H1 (cell line): ENCODE measurements at regions not wholly inside any gene's neighbourhood (a gene's known extent, or its start where the extent isn't known, plus 50 kb on each side); places are given as distances from the start of the nearest gene placed in this dataset.

Experiments used
- CTCF ChIA-PET: fragments of 300-600 bp; sonication (Branson Sonifier 250); formaldehyde crosslinking; loops from one replicate; lab custom pipeline; 2021; ENCODE audit not compliant: partially characterized antibody; lab: Charles Lee
- POLR2A ChIA-PET: fragments of 300-600 bp; sonication (Branson Sonifier 250); formaldehyde crosslinking; loops from one replicate; lab custom pipeline; 2021; ENCODE audit warnings: inconsistent platforms; ENCODE audit not compliant: partially characterized antibody; lab: Charles Lee
- DNase-seq, 2 experiments: peaks; one replicate each; pipeline versions ENCODE4 v3.0.0 to v3.0.0-alpha.2; 2010 to 2022; ENCODE audit warnings: low spot score in 2 of 2, low read depth in 1 of 2, mixed read lengths in 1 of 2
- FAIRE-seq: peaks from 2 replicates; lab custom pipeline; 2011; peaks lifted over from hg19 to GRCh38; lab: Jason Lieb, UNC
- H2AFZ ChIP-seq: 2 replicates; pipeline ENCODE4 v1.8.1; 2012; ENCODE audit warnings: low read length, inconsistent platforms
- H2AK5ac ChIP-seq: 2 replicates; pipeline ENCODE4 v1.6.1; 2013; ENCODE audit warnings: low read depth, low read length
- H2BK120ac ChIP-seq: replicated peaks from 2 replicates; pipeline ENCODE3; 2013; ENCODE audit warnings: low read depth, low read length, inconsistent platforms
- H2BK12ac ChIP-seq: 2 replicates; pipeline ENCODE4 v1.6.1; 2013; ENCODE audit warnings: low read depth, low read length
- H2BK15ac ChIP-seq: 2 replicates; pipeline ENCODE4 v1.6.1; 2013; ENCODE audit warnings: low read length
- H2BK20ac ChIP-seq: 2 replicates; pipeline ENCODE4 v1.6.1; 2013; ENCODE audit warnings: low read length
- H2BK5ac ChIP-seq: 2 replicates; pipeline ENCODE4 v1.6.1; 2013; ENCODE audit warnings: low read depth, low read length
- H3K14ac ChIP-seq: 2 replicates; pipeline ENCODE4 v1.6.1; 2013; ENCODE audit warnings: inconsistent platforms; ENCODE audit not compliant: insufficient read length
- H3K18ac ChIP-seq: 2 replicates; pipeline ENCODE4 v1.6.1; 2013; ENCODE audit warnings: low read length; ENCODE audit errors: extremely low read depth
- H3K23ac ChIP-seq: 2 replicates; pipeline ENCODE4 v1.6.1; 2013; ENCODE audit warnings: inconsistent platforms; ENCODE audit not compliant: insufficient read length
- H3K23me2 ChIP-seq: 2 replicates; pipeline ENCODE4 v1.6.1; 2013; ENCODE audit warnings: low read depth, low read length
- H3K27ac ChIP-seq: 2 replicates; pipeline ENCODE4 v1.6.1; 2011; ENCODE audit warnings: low read depth, low read length, inconsistent platforms
- H3K27me3 ChIP-seq, 4 experiments: replicated peaks in 1 of 4; 1 replicate in 1 of 4; 2 replicates in 3 of 4; pipeline versions ENCODE4 v1.6.1 to v1.8.1; 2011 to 2013; ENCODE audit warnings: low read length in 3 of 4, mild to moderate bottlenecking in 3 of 4, inconsistent platforms in 2 of 4, mixed read lengths in 2 of 4, moderate library complexity in 1 of 4; ENCODE audit not compliant: control insufficient read depth in 3 of 4, insufficient read depth in 3 of 4; ENCODE audit errors: extremely low read depth in 1 of 4
- H3K36me3 ChIP-seq, 4 experiments: 2 replicates each; pipeline versions ENCODE4 v1.6.1 to v1.8.1; 2011 to 2013; ENCODE audit warnings: mild to moderate bottlenecking in 4 of 4, low read length in 3 of 4, moderate library complexity in 2 of 4, control low read depth in 1 of 4, inconsistent platforms in 1 of 4; ENCODE audit not compliant: insufficient read depth in 4 of 4, control insufficient read depth in 2 of 4
- H3K4ac ChIP-seq: replicated peaks from 2 replicates; pipeline ENCODE3; 2013; ENCODE audit warnings: low read length, low read depth, mixed read lengths, inconsistent platforms; ENCODE audit not compliant: insufficient read length
- H3K4me1 ChIP-seq, 4 experiments: replicated peaks in 1 of 4; 1 replicate in 1 of 4; 2 replicates in 3 of 4; pipeline versions ENCODE4 v1.6.1 to v1.8.1; 2011 to 2013; ENCODE audit warnings: low read length in 3 of 4, inconsistent platforms in 2 of 4, mixed read lengths in 1 of 4; ENCODE audit not compliant: insufficient read depth in 4 of 4, control insufficient read depth in 3 of 4
- H3K4me2 ChIP-seq, 2 experiments: 2 replicates each; pipeline versions ENCODE4 v1.6.1 to v1.8.1; 2011 to 2013; ENCODE audit warnings: low read depth in 2 of 2, low read length in 2 of 2, control low read depth in 1 of 2, inconsistent platforms in 1 of 2, mild to moderate bottlenecking in 1 of 2; ENCODE audit not compliant: insufficient read depth in 1 of 2
- H3K4me3 ChIP-seq, 4 experiments: fragments of 200-600, 300-600 bp in 1 of 4; sonication (generic), shearing (Covaris generic), sonication (Bioruptor Twin) in 1 of 4; 2 replicates each; pipeline versions ENCODE4 v1.5.1 to v1.8.1; 2011 to 2016; ENCODE audit warnings: low read length in 4 of 4, low read depth in 3 of 4, control low read depth in 2 of 4, inconsistent platforms in 2 of 4, mild to moderate bottlenecking in 2 of 4, mixed read lengths in 1 of 4, moderate library complexity in 1 of 4; ENCODE audit not compliant: insufficient read depth in 2 of 4; ENCODE audit errors: extremely low read depth in 1 of 4
- H3K56ac ChIP-seq: replicated peaks from 2 replicates; pipeline ENCODE3; 2013; ENCODE audit warnings: low read depth, mild to moderate bottlenecking, mixed read lengths, low read length, inconsistent platforms; ENCODE audit not compliant: insufficient read length
- H3K79me1 ChIP-seq: 2 replicates; pipeline ENCODE4 v1.6.1; 2013; ENCODE audit warnings: low read depth, low read length, control low read depth
- H3K79me2 ChIP-seq, 2 experiments: 2 replicates each; pipeline versions ENCODE4 v1.6.1 to v1.8.1; 2012 to 2013; ENCODE audit warnings: low read length in 2 of 2, mild to moderate bottlenecking in 2 of 2, inconsistent platforms in 1 of 2; ENCODE audit not compliant: insufficient read depth in 2 of 2, control insufficient read depth in 1 of 2
- H3K9ac ChIP-seq, 4 experiments: replicated peaks in 1 of 4; 1 replicate in 1 of 4; 2 replicates in 3 of 4; pipeline versions ENCODE4 v1.6.1 to v1.8.1; 2011 to 2013; ENCODE audit warnings: low read depth in 3 of 4, low read length in 3 of 4, control low read depth in 2 of 4, mild to moderate bottlenecking in 2 of 4, moderate library complexity in 2 of 4, inconsistent platforms in 1 of 4; ENCODE audit errors: extremely low read depth in 1 of 4
- H3K9me3 ChIP-seq, 2 experiments: 2 replicates each; pipeline versions ENCODE4 v1.6.1 to v1.8.1; 2012 to 2013; ENCODE audit warnings: mild to moderate bottlenecking in 2 of 2, moderate library complexity in 2 of 2, control low read depth in 1 of 2, inconsistent platforms in 1 of 2, low read depth in 1 of 2, low read length in 1 of 2, mixed read lengths in 1 of 2; ENCODE audit not compliant: insufficient read depth in 2 of 2
- H4K20me1 ChIP-seq, 2 experiments: replicated peaks in 1 of 2; 2 replicates each; pipeline versions ENCODE3 to v1.8.1; 2011 to 2013; ENCODE audit warnings: inconsistent platforms in 2 of 2, low read length in 2 of 2, mild to moderate bottlenecking in 1 of 2; ENCODE audit not compliant: insufficient read depth in 2 of 2, control insufficient read depth in 1 of 2
- H4K5ac ChIP-seq: 2 replicates; pipeline ENCODE4 v1.6.1; 2013; ENCODE audit warnings: low read length, low read depth, mixed read lengths, inconsistent platforms; ENCODE audit not compliant: insufficient read length
- H4K8ac ChIP-seq: 2 replicates; pipeline ENCODE4 v1.8.0; 2013; ENCODE audit warnings: mild to moderate bottlenecking, moderate library complexity, low read length, inconsistent platforms; ENCODE audit not compliant: insufficient read depth; ENCODE audit errors: extremely low read depth
- H4K91ac ChIP-seq: replicated peaks from 2 replicates; pipeline ENCODE3; 2013; ENCODE audit warnings: low read length, mixed read lengths, inconsistent platforms; ENCODE audit not compliant: insufficient read length
- ASH2L ChIP-seq: fragments of 200-600, 300-600 bp; sonication (generic); IDR thresholded peaks from one replicate; pipeline ENCODE4 v1.7.1; 2017; ENCODE audit warnings: low read length
- CTBP2 ChIP-seq: IDR thresholded peaks from 2 replicates; pipeline ENCODE4 v1.7.0; 2011; ENCODE audit warnings: borderline replicate concordance, mild to moderate bottlenecking, moderate library complexity, mixed read lengths, low read length; ENCODE audit not compliant: insufficient read depth, insufficient read length
- POLR2A ChIP-seq, 2 experiments: IDR thresholded peaks; 1 replicate in 1 of 2; 2 replicates in 1 of 2; pipeline ENCODE4 v1.6.1; 2011; ENCODE audit warnings: low read depth in 2 of 2, low read length in 2 of 2, mild to moderate bottlenecking in 2 of 2; ENCODE audit errors: control extremely low read depth in 1 of 2
- SIX5 ChIP-seq: IDR thresholded peaks from 2 replicates; pipeline ENCODE4 v1.6.1; 2011; ENCODE audit warnings: mild to moderate bottlenecking, low read depth, low read length
- TAF1 ChIP-seq: IDR thresholded peaks from 2 replicates; pipeline ENCODE4 v1.6.1; 2011; ENCODE audit warnings: mild to moderate bottlenecking, low read depth, low read length
- YY1 ChIP-seq: IDR thresholded peaks from 2 replicates; pipeline ENCODE4 v1.6.1; 2011; ENCODE audit warnings: low read depth, mild to moderate bottlenecking, low read length
- WGBS, 2 experiments: shearing (Covaris generic) in 1 of 2; methylation state at CpG; one replicate each; pipeline versions ENCODE4 v1.1.6 to v1.1.7; 2013 to 2015; ENCODE audit warnings: low lambda C conversion rate in 2 of 2, mixed read lengths in 2 of 2, inconsistent platforms in 1 of 2, low coverage in 1 of 2, missing lambda C conversion rate in 1 of 2; ENCODE audit not compliant: insufficient replicate concordance in 2 of 2, insufficient coverage in 1 of 2, insufficient read length in 1 of 2; ENCODE audit errors: extremely low coverage in 1 of 2, missing lambda C conversion rate in 1 of 2; 5-methylcytosine and 5-hydroxymethylcytosine counted together

DNA sequence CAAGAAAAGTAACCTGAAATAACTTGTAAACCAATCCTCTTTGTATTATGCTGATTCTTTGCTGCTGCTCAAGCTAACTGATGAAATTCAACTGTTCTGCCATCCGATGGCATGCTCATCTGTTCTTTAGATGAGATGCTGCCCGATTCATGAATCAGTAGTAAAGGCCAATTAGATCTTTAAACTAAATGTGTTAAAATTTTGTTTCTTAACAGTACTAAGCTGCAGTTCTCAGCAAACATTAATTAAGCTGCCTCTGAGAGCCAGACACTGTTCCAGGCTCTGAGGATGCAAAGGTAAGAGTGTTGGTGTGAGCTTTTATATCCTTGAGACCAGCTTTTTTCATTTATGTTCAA, 77.0 kb upstream of the NT5E start:
- ChIA-PET POLR2A (no interaction called here), CTCF (interaction anchor here (0.7 to 1.5 kb wide), 4 partner anchors 10 to 165 kb away, joined by 3 to 6 read pairs (median 4); no protein-coding TSS in a partner anchor)
- Histone ChIP-seq H2AK5ac (no peak overlapping the region), H4K20me1 (no peaks in the 10 kb centered on the region), H4K8ac (no peak overlapping the region), H3K9ac (no peak overlapping the region), H3K4me3 (no peak overlapping the region), H2AFZ (no peak overlapping the region), H3K23ac (no peak overlapping the region), H2BK15ac (no peak overlapping the region), H2BK120ac (no peak overlapping the region), H2BK20ac (no peak overlapping the region), H3K79me1 (no peaks in the 10 kb centered on the region), H2BK12ac (no peak overlapping the region), H3K18ac (no peak overlapping the region), H3K4me2 (no peak overlapping the region), H3K27me3 (no peaks in the 10 kb centered on the region), H3K56ac (no peak overlapping the region), H3K36me3 (no peaks in the 10 kb centered on the region), H3K4me1 (no peaks in the 10 kb centered on the region), H4K5ac (no peak overlapping the region), H3K23me2 (no peaks in the 10 kb centered on the region), H2BK5ac (no peak overlapping the region), H3K79me2 (no peaks in the 10 kb centered on the region), H3K9me3 (peaks cover 0 to 9% of the 10 kb centered on the region in 2 experiments; a peak in 2 of 4 replicates), H3K27ac (no peak overlapping the region), H3K4ac (no peak overlapping the region), H3K14ac (no peak overlapping the region), H4K91ac (no peak overlapping the region)
- DNase-seq (no peak), FAIRE-seq (no peak)
- 68% methylated on average over 2 of the region's 2 CpGs; no CpG with 5 or more reads in 1 of the 2 experiments for WGBS, 2 experiments
- no peak for TF ChIP-seq POLR2A (IDR thresholded peaks at IDR 0.05; ENCODE audit: control extremely low read depth in 1 of 2, low read depth in 2 of 2, low read length in 2 of 2)
- no peak for TF ChIP-seq TAF1
- TF ChIP-seq SIX5 = no peak
- no peak for TF ChIP-seq CTBP2
- no peak for TF ChIP-seq ASH2L
- TF ChIP-seq YY1 = no peak
